RWPE1 (cell line): ENCODE measurements at regions not wholly inside any gene's neighbourhood (a gene's known extent, or its start where the extent isn't known, plus 50 kb on each side); places are given as distances from the start of the nearest gene placed in this dataset.

ENCODE experiments used
- CTCF ChIA-PET: fragments of 350-600 bp; sonication (Branson Sonifier 250); formaldehyde crosslinking; extraction: SDS; loops from one replicate; lab custom pipeline; 2021; lab: Yijun Ruan, JAX
- POLR2A ChIA-PET: fragments of 400-600 bp; formaldehyde crosslinking; extraction: SDS; loops from one replicate; lab custom pipeline; 2020; ENCODE audit warnings: antibody characterized with exemption; ENCODE audit not compliant: low non-redundant PET; lab: Yijun Ruan, JAX
- DNase-seq: peaks from one replicate; pipeline ENCODE4 v3.0.0; 2012; ENCODE audit warnings: low spot score
- H3K27ac ChIP-seq: fragments of 450-650 bp; 2 replicates; pipeline ENCODE4 v1.5.1; 2017
- TF ChIP-seq, protein P1 (sequence below): fragments of 450-650 bp; conservative IDR thresholded peaks from 2 replicates; pipeline ENCODE4 v1.5.1; 2017; ENCODE audit warnings: low read depth, mild to moderate bottlenecking

DNA sequence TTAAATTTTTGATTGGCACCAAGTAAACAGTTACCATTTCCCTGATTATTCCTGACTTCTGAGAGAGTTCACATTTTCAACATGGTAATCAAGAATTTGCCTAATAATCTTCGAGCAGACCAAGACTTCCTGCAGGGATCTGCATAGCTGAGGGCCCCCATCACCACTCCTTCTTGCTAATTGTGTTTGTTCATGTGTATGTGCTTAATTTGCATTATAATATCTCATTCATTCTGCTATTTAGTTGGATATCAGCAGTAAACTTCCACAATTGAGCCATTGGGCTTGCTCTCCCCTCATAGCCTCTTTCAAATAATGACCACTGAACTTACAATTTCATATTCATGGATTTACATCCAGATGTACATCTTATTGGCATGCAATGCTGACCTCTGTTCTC is 292.5 kb downstream of the SPATA18 start:
- TF ChIP-seq, protein P1, sequence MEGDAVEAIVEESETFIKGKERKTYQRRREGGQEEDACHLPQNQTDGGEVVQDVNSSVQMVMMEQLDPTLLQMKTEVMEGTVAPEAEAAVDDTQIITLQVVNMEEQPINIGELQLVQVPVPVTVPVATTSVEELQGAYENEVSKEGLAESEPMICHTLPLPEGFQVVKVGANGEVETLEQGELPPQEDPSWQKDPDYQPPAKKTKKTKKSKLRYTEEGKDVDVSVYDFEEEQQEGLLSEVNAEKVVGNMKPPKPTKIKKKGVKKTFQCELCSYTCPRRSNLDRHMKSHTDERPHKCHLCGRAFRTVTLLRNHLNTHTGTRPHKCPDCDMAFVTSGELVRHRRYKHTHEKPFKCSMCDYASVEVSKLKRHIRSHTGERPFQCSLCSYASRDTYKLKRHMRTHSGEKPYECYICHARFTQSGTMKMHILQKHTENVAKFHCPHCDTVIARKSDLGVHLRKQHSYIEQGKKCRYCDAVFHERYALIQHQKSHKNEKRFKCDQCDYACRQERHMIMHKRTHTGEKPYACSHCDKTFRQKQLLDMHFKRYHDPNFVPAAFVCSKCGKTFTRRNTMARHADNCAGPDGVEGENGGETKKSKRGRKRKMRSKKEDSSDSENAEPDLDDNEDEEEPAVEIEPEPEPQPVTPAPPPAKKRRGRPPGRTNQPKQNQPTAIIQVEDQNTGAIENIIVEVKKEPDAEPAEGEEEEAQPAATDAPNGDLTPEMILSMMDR: no peak
- POLR2A ChIA-PET: no interaction called here
- no peak overlapping the region for H3K27ac ChIP-seq
- no peak for DNase-seq
- CTCF ChIA-PET: no interaction called here

- TF ChIP-seq, protein P1: no peak
- DNase-seq: no peak
- CTCF ChIA-PET: interaction anchor here (1.4 kb wide), 1 partner anchor 63 kb away, joined by 3 read pairs; no protein-coding TSS in a partner anchor
- no peak overlapping the region for H3K27ac ChIP-seq
- POLR2A ChIA-PET: no interaction called here
These were observed 299.8 kb downstream of the SPATA18 start for GRCh38 chr4:52350926-52351325.

GRCh38 chr4:52358366-52358765 is 300.7 kb downstream of the USP46 start:
- TF ChIP-seq, protein P1: no peak
- ChIA-PET CTCF (interaction anchor here (0.6 to 1.1 kb wide), 2 partner anchors 11 to 350 kb away, joined by 3 read pairs; no protein-coding TSS in a partner anchor), POLR2A (no interaction called here)
- H3K27ac ChIP-seq: no peak overlapping the region
- no peak for DNase-seq

GRCh38 chr4:52358883-52359321 is 300.2 kb downstream of the USP46 start:
- CTCF ChIA-PET: interaction anchor here (1.1 kb wide), 1 partner anchor 11 kb away, joined by 3 read pairs; no protein-coding TSS in a partner anchor

DNA sequence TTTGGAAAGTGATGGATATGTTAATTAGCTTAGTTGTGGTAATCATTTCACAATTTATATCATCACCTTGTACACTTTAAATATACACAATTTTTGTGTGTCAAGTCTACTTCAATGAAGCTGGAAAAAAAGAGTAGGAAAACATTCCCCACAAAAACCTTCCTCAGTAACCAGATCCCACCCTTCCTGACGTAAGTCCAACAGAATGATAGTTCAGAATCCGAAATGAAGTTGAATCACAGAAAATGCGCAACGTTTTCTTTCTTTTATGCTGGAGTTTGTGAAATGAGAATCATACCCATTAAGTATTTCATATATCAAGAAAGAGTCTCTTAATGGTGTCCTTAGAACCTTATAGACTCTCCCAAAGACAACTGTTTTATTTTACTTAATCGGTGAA is 292.9 kb downstream of the USP46 start:
- POLR2A ChIA-PET: no interaction called here
- TF ChIP-seq, protein P1: no peak

More at GRCh38 chr4:52358883-52359321, 300.2 kb downstream of the USP46 start:
- DNase-seq: no peak
- TF ChIP-seq, protein P1: no peak
- POLR2A ChIA-PET: no interaction called here
- no peak overlapping the region for H3K27ac ChIP-seq

DNA sequence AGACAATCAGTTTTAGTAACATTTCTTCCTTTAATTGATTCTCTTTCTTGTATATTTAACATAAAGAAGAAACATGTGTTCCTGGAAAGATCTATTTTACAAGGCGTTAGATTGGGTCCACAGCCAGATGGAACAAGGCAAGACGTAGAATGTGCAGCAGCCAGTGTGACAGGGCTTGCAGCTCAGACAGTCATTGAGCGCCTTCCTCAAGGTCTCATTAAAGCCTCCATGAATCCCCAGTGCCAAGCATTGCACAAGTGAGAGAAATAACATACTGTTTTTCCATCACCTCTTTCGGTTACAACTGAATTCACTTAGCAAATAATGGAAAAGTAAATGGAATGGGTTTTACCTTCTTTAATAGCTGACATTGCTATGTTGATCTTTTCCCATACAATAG is 292.5 kb downstream of the USP46 start:
- no peak overlapping the region for H3K27ac ChIP-seq
- TF ChIP-seq, protein P1: no peak

More for the DNA sequence above, 292.9 kb downstream of the USP46 start:
- CTCF ChIA-PET: no interaction called here
- no peak overlapping the region for H3K27ac ChIP-seq
- no peak for DNase-seq

More for the DNA sequence above, 292.5 kb downstream of the USP46 start:
- ChIA-PET POLR2A (no interaction called here), CTCF (no interaction called here)
- DNase-seq: no peak
